ENCODE measurements at regions not wholly inside any gene's neighbourhood (a gene's known extent, or its start where the extent isn't known, plus 50 kb on each side); places are given as distances from the start of the nearest gene placed in this dataset.

DNA sequence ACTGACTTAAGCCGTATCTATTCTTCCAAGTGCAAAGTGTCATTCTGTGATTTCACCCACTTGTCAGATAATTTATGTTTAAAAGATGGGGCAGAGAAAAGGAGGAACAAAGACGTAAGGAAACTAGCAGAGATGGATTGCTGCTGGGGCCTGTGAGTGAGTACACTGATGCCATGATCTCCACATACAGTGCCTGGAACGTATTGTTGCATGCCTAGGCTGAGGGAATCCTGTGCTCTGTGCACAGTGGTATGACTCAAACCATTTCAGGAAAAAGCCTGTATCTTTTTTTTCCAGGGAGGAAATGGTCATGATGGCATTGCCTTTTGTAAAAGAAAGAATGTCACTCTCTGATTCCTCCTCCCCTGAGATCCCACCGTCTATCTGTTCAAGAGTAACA lies 359.5 kb upstream of the ADAMTS16 start:
- ATAC-seq = no peak
- no peaks in the 10 kb centered on the region; the same call in 2 of the 3 replicates for H3K9me3 Mint-ChIP-seq
- TF ChIP-seq STAT1 (IDR thresholded peaks at IDR 0.05; ENCODE audit: unreplicated experiment) = no peak
- TF ChIP-seq ZNF331 (CRISPR knock-in tag; IDR thresholded peaks at IDR 0.05; ENCODE audit: low read depth) = no peak
- TF ChIP-seq NANOG (IDR thresholded peaks at IDR 0.05; ENCODE audit: borderline replicate concordance) = no peak
- TF ChIP-seq, protein P1, sequence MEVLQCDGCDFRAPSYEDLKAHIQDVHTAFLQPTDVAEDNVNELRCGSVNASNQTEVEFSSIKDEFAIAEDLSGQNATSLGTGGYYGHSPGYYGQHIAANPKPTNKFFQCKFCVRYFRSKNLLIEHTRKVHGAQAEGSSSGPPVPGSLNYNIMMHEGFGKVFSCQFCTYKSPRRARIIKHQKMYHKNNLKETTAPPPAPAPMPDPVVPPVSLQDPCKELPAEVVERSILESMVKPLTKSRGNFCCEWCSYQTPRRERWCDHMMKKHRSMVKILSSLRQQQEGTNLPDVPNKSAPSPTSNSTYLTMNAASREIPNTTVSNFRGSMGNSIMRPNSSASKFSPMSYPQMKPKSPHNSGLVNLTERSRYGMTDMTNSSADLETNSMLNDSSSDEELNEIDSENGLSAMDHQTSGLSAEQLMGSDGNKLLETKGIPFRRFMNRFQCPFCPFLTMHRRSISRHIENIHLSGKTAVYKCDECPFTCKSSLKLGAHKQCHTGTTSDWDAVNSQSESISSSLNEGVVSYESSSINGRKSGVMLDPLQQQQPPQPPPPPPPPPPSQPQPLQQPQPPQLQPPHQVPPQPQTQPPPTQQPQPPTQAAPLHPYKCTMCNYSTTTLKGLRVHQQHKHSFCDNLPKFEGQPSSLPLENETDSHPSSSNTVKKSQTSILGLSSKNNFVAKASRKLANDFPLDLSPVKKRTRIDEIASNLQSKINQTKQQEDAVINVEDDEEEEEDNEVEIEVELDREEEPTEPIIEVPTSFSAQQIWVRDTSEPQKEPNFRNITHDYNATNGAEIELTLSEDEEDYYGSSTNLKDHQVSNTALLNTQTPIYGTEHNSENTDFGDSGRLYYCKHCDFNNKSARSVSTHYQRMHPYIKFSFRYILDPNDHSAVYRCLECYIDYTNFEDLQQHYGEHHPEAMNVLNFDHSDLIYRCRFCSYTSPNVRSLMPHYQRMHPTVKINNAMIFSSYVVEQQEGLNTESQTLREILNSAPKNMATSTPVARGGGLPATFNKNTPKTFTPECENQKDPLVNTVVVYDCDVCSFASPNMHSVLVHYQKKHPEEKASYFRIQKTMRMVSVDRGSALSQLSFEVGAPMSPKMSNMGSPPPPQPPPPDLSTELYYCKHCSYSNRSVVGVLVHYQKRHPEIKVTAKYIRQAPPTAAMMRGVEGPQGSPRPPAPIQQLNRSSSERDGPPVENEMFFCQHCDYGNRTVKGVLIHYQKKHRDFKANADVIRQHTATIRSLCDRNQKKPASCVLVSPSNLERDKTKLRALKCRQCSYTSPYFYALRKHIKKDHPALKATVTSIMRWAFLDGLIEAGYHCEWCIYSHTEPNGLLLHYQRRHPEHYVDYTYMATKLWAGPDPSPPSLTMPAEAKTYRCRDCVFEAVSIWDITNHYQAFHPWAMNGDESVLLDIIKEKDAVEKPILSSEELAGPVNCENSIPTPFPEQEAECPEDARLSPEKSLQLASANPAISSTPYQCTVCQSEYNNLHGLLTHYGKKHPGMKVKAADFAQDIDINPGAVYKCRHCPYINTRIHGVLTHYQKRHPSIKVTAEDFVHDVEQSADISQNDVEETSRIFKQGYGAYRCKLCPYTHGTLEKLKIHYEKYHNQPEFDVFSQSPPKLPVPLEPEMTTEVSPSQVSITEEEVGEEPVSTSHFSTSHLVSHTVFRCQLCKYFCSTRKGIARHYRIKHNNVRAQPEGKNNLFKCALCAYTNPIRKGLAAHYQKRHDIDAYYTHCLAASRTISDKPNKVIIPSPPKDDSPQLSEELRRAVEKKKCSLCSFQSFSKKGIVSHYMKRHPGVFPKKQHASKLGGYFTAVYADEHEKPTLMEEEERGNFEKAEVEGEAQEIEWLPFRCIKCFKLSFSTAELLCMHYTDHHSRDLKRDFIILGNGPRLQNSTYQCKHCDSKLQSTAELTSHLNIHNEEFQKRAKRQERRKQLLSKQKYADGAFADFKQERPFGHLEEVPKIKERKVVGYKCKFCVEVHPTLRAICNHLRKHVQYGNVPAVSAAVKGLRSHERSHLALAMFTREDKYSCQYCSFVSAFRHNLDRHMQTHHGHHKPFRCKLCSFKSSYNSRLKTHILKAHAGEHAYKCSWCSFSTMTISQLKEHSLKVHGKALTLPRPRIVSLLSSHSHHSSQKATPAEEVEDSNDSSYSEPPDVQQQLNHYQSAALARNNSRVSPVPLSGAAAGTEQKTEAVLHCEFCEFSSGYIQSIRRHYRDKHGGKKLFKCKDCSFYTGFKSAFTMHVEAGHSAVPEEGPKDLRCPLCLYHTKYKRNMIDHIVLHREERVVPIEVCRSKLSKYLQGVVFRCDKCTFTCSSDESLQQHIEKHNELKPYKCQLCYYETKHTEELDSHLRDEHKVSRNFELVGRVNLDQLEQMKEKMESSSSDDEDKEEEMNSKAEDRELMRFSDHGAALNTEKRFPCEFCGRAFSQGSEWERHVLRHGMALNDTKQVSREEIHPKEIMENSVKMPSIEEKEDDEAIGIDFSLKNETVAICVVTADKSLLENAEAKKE (CRISPR knock-in tag; IDR thresholded peaks at IDR 0.05) = no peak
- no peak for TF ChIP-seq POLR2AphosphoS5 (IDR thresholded peaks at IDR 0.05; ENCODE audit: low read depth)
- TF ChIP-seq, protein P2, sequence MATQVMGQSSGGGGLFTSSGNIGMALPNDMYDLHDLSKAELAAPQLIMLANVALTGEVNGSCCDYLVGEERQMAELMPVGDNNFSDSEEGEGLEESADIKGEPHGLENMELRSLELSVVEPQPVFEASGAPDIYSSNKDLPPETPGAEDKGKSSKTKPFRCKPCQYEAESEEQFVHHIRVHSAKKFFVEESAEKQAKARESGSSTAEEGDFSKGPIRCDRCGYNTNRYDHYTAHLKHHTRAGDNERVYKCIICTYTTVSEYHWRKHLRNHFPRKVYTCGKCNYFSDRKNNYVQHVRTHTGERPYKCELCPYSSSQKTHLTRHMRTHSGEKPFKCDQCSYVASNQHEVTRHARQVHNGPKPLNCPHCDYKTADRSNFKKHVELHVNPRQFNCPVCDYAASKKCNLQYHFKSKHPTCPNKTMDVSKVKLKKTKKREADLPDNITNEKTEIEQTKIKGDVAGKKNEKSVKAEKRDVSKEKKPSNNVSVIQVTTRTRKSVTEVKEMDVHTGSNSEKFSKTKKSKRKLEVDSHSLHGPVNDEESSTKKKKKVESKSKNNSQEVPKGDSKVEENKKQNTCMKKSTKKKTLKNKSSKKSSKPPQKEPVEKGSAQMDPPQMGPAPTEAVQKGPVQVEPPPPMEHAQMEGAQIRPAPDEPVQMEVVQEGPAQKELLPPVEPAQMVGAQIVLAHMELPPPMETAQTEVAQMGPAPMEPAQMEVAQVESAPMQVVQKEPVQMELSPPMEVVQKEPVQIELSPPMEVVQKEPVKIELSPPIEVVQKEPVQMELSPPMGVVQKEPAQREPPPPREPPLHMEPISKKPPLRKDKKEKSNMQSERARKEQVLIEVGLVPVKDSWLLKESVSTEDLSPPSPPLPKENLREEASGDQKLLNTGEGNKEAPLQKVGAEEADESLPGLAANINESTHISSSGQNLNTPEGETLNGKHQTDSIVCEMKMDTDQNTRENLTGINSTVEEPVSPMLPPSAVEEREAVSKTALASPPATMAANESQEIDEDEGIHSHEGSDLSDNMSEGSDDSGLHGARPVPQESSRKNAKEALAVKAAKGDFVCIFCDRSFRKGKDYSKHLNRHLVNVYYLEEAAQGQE (IDR thresholded peaks at IDR 0.05; ENCODE audit: unreplicated experiment) = no peak
- TF ChIP-seq, protein P3, sequence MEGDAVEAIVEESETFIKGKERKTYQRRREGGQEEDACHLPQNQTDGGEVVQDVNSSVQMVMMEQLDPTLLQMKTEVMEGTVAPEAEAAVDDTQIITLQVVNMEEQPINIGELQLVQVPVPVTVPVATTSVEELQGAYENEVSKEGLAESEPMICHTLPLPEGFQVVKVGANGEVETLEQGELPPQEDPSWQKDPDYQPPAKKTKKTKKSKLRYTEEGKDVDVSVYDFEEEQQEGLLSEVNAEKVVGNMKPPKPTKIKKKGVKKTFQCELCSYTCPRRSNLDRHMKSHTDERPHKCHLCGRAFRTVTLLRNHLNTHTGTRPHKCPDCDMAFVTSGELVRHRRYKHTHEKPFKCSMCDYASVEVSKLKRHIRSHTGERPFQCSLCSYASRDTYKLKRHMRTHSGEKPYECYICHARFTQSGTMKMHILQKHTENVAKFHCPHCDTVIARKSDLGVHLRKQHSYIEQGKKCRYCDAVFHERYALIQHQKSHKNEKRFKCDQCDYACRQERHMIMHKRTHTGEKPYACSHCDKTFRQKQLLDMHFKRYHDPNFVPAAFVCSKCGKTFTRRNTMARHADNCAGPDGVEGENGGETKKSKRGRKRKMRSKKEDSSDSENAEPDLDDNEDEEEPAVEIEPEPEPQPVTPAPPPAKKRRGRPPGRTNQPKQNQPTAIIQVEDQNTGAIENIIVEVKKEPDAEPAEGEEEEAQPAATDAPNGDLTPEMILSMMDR (conservative IDR thresholded peaks at IDR 0.05; ENCODE audit: low read depth in 2 of 2) = no peak
- TF ChIP-seq JUNB (IDR thresholded peaks at IDR 0.05; ENCODE audit: unreplicated experiment) = no peak

More for the DNA sequence above, 359.5 kb upstream of the ADAMTS16 start:
- Mint-ChIP-seq H3K27me3 (ENCODE audit: insufficient read depth, low read depth, poor library complexity) (no peaks in the 10 kb centered on the region), H3K27ac (no peak overlapping the region), H3K36me3 (ENCODE audit: low read depth) (no peaks in the 10 kb centered on the region), H3K4me1 (no peaks in the 10 kb centered on the region), H3K4me3 (no peak overlapping the region)
- Histone ChIP-seq H3K27me3 (ENCODE audit: insufficient read depth) (no peaks in the 10 kb centered on the region), H3K79me2 (replicated peaks; ENCODE audit: insufficient read depth) (no peaks in the 10 kb centered on the region), H3K4me3 (no peak overlapping the region), H4K20me1 (replicated peaks; ENCODE audit: insufficient read depth) (no peaks in the 10 kb centered on the region), H3K4me2 (no peak overlapping the region), H3F3A (replicated peaks; ENCODE audit: low read depth) (no peaks in the 10 kb centered on the region), H3K9me2 (ENCODE audit: insufficient read depth) (0 out of 2 replicates have a peak, but pooled peaks cover 3% of the 10 kb centered on the region), H3K36me3 (ENCODE audit: insufficient read depth) (no peaks in the 10 kb centered on the region), H2AFZ (peak overlapping the region; percentile 63; the same call in 1 of the 2 replicates), H3K27ac (ENCODE audit: low read depth) (no peak overlapping the region), H3K4me1 (ENCODE audit: insufficient read depth) (0 out of 2 replicates have a peak, but pooled peaks cover 4% of the 10 kb centered on the region)
- no peak for DNase-seq (ENCODE audit: low spot score)

Data from GM23338 (cell line).